Testis (tissue), 2 donors: ENCODE measurements at regions not wholly inside any gene's neighbourhood (a gene's known extent, or its start where the extent isn't known, plus 50 kb on each side); places are given as distances from the start of the nearest gene placed in this dataset.

Experiments used
- POLR2A ChIP-seq: fragments of 450-650 bp; IDR thresholded peaks from one replicate; pipeline ENCODE4 v1.6.1; 2017; ENCODE audit warnings: antibody characterized with exemption, mild to moderate bottlenecking, moderate library complexity
- TF ChIP-seq, protein P1 (sequence below), 3 experiments: fragments of 450-650 bp in 2 of 3; fragments of 200-600 bp in 1 of 3; sonication (generic) in 1 of 3; IDR thresholded peaks; one replicate each; pipeline ENCODE4 v1.5.1; 2016 to 2019; ENCODE audit warnings: antibody characterized with exemption in 3 of 3, mild to moderate bottlenecking in 2 of 3, moderate library complexity in 1 of 3

DNA sequence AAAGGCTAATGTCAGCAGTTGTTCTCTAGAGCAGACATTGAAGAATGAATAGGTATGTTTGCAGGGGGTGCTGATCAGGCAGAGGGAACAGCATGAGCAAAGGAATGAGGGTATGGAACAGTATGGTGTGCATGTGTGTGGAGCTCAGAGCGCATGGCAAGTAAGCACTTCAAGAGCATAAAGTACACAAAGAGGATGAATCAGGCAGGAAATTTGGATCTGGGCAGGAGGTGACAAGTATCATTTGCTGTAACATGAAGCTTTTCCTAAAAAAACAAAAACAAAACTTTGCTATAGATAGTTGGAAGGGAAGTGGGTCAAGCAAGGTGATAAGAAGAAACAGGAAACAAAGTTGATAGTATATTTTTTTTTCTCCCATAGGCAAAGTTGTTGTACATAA, 746.8 kb downstream of the HDGFL1 start:
- TF ChIP-seq POLR2A, result no peak
- TF ChIP-seq, protein P1, sequence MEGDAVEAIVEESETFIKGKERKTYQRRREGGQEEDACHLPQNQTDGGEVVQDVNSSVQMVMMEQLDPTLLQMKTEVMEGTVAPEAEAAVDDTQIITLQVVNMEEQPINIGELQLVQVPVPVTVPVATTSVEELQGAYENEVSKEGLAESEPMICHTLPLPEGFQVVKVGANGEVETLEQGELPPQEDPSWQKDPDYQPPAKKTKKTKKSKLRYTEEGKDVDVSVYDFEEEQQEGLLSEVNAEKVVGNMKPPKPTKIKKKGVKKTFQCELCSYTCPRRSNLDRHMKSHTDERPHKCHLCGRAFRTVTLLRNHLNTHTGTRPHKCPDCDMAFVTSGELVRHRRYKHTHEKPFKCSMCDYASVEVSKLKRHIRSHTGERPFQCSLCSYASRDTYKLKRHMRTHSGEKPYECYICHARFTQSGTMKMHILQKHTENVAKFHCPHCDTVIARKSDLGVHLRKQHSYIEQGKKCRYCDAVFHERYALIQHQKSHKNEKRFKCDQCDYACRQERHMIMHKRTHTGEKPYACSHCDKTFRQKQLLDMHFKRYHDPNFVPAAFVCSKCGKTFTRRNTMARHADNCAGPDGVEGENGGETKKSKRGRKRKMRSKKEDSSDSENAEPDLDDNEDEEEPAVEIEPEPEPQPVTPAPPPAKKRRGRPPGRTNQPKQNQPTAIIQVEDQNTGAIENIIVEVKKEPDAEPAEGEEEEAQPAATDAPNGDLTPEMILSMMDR (IDR thresholded peaks at IDR 0.05), result no peak
